ENCODE measurements at regions not wholly inside any gene's neighbourhood (a gene's known extent, or its start where the extent isn't known, plus 50 kb on each side); places are given as distances from the start of the nearest gene placed in this dataset.
A peak's percentile ranks its signal among the peaks of the same experiment; 100 is the strongest.
"Not testable (repeated sequence)": the region's sequence is repeated elsewhere in the genome, so short reads cannot be mapped to it uniquely, and the experiment has no call there.

- no peak for DNase-seq (ENCODE audit: low read depth)
- TF ChIP-seq CTCF (conservative IDR thresholded peaks at IDR 0.05; ENCODE audit: low read length): no peak
Measured at GRCh38 chr20:51280047-51280446, 257.1 kb upstream of the KCNG1 start.

GRCh38 chr20:51277961-51278360 is 255.1 kb upstream of the KCNG1 start:
- H3K4me3 ChIP-seq (ENCODE audit: low read length): no peak overlapping the region
- DNase-seq (ENCODE audit: low read depth): no peak
- TF ChIP-seq CTCF (conservative IDR thresholded peaks at IDR 0.05; ENCODE audit: low read length): no peak

More at GRCh38 chr20:51280047-51280446, 257.1 kb upstream of the KCNG1 start:
- H3K4me3 ChIP-seq (ENCODE audit: low read length): no peak overlapping the region

DNA sequence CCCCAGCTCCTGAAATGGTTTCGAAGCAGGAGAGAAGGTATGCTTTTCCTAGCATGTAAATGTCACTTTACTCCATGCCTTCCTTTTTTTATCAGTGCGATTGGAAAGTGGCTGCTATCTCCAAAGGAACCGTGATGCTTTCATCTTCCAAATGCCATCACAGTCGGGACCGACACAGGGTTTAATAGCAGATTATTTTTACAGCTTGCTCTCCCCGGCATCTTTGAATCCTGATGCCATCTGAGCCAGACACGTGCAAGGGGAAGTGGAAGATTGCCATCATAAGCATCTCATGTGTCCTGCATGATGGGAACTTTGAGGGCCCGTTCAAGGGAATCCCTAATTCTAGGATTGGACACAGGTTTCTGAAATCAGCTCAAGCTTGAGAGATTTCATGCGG is 253.4 kb upstream of the KCNG1 start:
- no peak for DNase-seq (ENCODE audit: low read depth)
- no peak overlapping the region for H3K4me3 ChIP-seq (ENCODE audit: low read length)
- TF ChIP-seq CTCF (conservative IDR thresholded peaks at IDR 0.05; ENCODE audit: low read length): no peak

DNA sequence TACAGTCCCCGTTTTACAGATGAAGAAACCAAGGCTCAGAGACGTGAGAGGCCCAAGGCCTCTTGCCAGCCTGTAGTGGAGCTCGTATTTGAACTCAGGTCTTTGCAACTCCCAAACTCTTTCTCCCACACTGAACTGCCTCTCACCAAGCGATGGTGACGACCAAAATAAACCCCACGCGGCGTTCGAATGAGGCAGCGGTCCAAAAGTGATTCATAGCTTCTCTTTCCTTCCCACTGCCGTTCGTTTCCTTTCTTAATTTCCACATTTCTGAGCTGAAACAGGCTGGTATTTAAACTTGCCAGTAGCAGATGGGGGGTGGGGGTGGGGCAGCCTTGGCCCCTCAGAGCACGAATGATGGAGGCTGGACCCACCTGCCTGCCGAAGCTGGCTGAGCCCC is 252.9 kb upstream of the KCNG1 start:
- TF ChIP-seq CTCF (conservative IDR thresholded peaks at IDR 0.05; ENCODE audit: low read length): no peak
- H3K4me3 ChIP-seq (ENCODE audit: low read length): no peak overlapping the region
- peak; percentile 56 for DNase-seq (ENCODE audit: low read depth)

DNA sequence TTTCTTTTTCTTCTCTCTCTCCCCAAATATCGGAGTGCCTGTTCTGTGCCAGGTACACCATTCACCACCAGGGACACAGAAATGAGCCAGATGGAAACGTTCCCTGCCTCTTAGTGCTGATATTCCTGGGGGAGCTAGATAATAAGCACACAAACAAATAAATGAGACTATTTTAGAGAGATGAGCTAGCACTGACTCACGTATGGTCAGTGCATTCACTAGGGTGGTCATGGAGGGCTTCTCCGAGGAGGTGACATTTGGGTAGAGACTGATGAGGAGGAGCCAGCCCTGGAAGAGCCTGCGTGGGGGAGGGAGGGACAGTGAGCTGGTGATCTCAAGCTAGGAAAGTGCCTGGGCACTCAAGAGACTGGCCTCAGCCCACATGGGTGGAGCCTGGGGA is 252.3 kb upstream of the KCNG1 start:
- TF ChIP-seq CTCF (conservative IDR thresholded peaks at IDR 0.05; ENCODE audit: low read length): no peak
- no peak for DNase-seq (ENCODE audit: low read depth)
- H3K4me3 ChIP-seq (ENCODE audit: low read length): no peak overlapping the region

GRCh38 chr20:51272401-51272800 is 249.5 kb upstream of the KCNG1 start:
- no peak overlapping the region for H3K4me3 ChIP-seq (ENCODE audit: low read length)
- TF ChIP-seq CTCF (conservative IDR thresholded peaks at IDR 0.05; ENCODE audit: low read length): no peak
- peak; percentile 71 for DNase-seq (ENCODE audit: low read depth)

GRCh38 chr20:51271931-51272330 is 249.0 kb upstream of the KCNG1 start:
- no peak for TF ChIP-seq CTCF (conservative IDR thresholded peaks at IDR 0.05; ENCODE audit: low read length)
- no peak overlapping the region for H3K4me3 ChIP-seq (ENCODE audit: low read length)
- no peak for DNase-seq (ENCODE audit: low read depth)

GRCh38 chr20:51271289-51271688 is 248.4 kb upstream of the KCNG1 start:
- not testable (repeated sequence) for DNase-seq (ENCODE audit: low read depth); H3K4me3 ChIP-seq (ENCODE audit: low read length)
